ENCODE measurements at regions not wholly inside any gene's neighbourhood (a gene's known extent, or its start where the extent isn't known, plus 50 kb on each side); places are given as distances from the start of the nearest gene placed in this dataset.

DNA sequence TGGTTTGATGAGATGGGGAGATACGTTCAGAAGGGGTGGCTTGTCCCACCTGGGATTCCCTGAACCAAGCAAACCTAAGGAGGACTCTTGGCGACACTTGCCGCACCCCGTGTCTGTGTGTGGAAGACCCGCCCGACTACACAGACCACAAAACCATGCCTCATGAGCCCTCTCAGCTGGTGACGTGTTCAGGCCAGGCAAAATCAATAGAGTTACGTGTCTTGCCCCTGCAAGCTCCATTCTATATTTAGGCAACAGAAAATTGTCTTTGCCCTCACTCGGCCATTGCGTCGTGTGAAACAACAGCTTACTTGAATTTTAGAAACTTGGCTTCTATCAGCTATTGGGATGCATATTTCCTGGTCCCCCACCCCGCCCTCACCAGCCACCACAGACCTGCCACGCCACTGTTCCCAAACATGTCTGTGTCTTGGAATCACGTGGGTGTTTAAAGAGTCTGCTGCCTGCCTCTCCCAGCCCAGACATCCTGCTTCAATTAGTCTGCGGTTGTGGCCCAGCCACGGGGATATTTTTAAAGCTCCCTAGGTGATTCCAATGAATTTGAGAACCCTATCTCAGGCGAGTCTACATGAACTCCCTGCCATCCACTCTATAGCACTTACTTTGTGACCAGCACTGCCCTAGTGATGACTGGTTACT, 279.2 kb upstream of the EXOC2 start:
- Histone ChIP-seq H4K20me1 (ENCODE audit: insufficient read depth) (no peaks in the 10 kb centered on the region), H3K4me2 (ENCODE audit: low read length) (no peak overlapping the region), H3K27me3 (ENCODE audit: insufficient read depth, low read length) (no peaks in the 10 kb centered on the region), H3K9me3 (ENCODE audit: control insufficient read depth in 1 of 2, insufficient read depth in 1 of 2, low read depth in 1 of 2, low read length in 2 of 2) (no peaks in the 10 kb centered on the region), H3K9ac (ENCODE audit: low read length) (no peak overlapping the region), H3K4me3 (replicated peaks in 1 of 2; ENCODE audit: low read depth in 1 of 2, low read length in 2 of 2) (no peak overlapping the region), H3K36me3 (ENCODE audit: control insufficient read depth in 1 of 2, insufficient read depth in 2 of 2, low read length in 2 of 2) (no peaks in the 10 kb centered on the region), H3K4me1 (ENCODE audit: control insufficient read depth in 1 of 2, insufficient read depth in 2 of 2, low read length in 2 of 2) (no peaks in the 10 kb centered on the region), H3K79me2 (ENCODE audit: insufficient read depth, low read length) (no peaks in the 10 kb centered on the region), H3K27ac (ENCODE audit: low read depth, low read length) (no peak overlapping the region), H3K9me2 (ENCODE audit: insufficient read depth) (no peaks in the 10 kb centered on the region), H2AFZ (ENCODE audit: low read depth, low read length, poor library complexity, severe bottlenecking) (no peak overlapping the region)
- ATAC-seq, result no peak
- ChIA-PET RAD21 (ENCODE audit: low non-redundant PET in 1 of 2, low total read pairs in 2 of 2, uncharacterized antibody in 2 of 2, unreplicated experiment in 2 of 2) (no interaction called here), POLR2A (no interaction called here), CTCF (no interaction called here)
- no peak for DNase-seq (ENCODE audit: low read depth, low spot score)
- BruUV-seq (replicated peaks), result no TSS peak
- TF ChIP-seq EGR1 (IDR thresholded peaks at IDR 0.05; ENCODE audit: low read depth) (no peak), RAD21 (IDR thresholded peaks at IDR 0.05; ENCODE audit: low read depth) (no peak), ZFX (IDR thresholded peaks at IDR 0.05) (no peak), ATF3 (IDR thresholded peaks at IDR 0.05) (no peak), REST (IDR thresholded peaks at IDR 0.05; ENCODE audit: low read depth) (no peak), ZBTB33 (IDR thresholded peaks at IDR 0.05; ENCODE audit: extremely low read depth, insufficient replicate concordance, low read length) (no peak), SRF (IDR thresholded peaks at IDR 0.05; ENCODE audit: low read depth) (no peak), EZH2phosphoT487 (IDR thresholded peaks at IDR 0.05; ENCODE audit: borderline replicate concordance) (no peak), EZH2 (IDR thresholded peaks at IDR 0.05) (no peak), ELF1 (IDR thresholded peaks at IDR 0.05; ENCODE audit: borderline replicate concordance, low read depth) (no peak), FOSL1 (IDR thresholded peaks at IDR 0.05; ENCODE audit: low read depth) (no peak), CTCF (IDR thresholded peaks at IDR 0.05 in 2 of 3, conservative IDR thresholded peaks at IDR 0.05 in 1 of 3; ENCODE audit: borderline replicate concordance in 1 of 3, insufficient read depth in 1 of 3, low read depth in 2 of 3, low read length in 2 of 3) (no peak), YY1 (IDR thresholded peaks at IDR 0.05; ENCODE audit: extremely low read depth, insufficient replicate concordance, low read depth, low read length) (no peak), JUND (IDR thresholded peaks at IDR 0.05) (no peak), POLR2A (IDR thresholded peaks at IDR 0.05; ENCODE audit: borderline replicate concordance, extremely low read depth, insufficient read depth, insufficient read length) (no peak)
- intact Hi-C loops (cut with micrococcal nuclease), result no loop called here
